22Rv1 (cell line): ENCODE measurements at regions not wholly inside any gene's neighbourhood (a gene's known extent, or its start where the extent isn't known, plus 50 kb on each side); places are given as distances from the start of the nearest gene placed in this dataset.

Source experiments
- H3K27ac ChIP-seq: fragments of 450-650 bp; 2 replicates; pipeline ENCODE4 v1.5.1; 2017
- ZFX ChIP-seq: fragments of 450-650 bp; IDR thresholded peaks from 2 replicates; pipeline ENCODE4 v1.6.1; 2017; ENCODE audit warnings: antibody characterized with exemption, borderline replicate concordance
- TF ChIP-seq, protein P1 (sequence below): fragments of 450-650 bp; IDR thresholded peaks from 2 replicates; pipeline ENCODE4 v1.5.1; 2017; ENCODE audit warnings: mild to moderate bottlenecking

- no peak overlapping the region for H3K27ac ChIP-seq
- TF ChIP-seq, protein P1, sequence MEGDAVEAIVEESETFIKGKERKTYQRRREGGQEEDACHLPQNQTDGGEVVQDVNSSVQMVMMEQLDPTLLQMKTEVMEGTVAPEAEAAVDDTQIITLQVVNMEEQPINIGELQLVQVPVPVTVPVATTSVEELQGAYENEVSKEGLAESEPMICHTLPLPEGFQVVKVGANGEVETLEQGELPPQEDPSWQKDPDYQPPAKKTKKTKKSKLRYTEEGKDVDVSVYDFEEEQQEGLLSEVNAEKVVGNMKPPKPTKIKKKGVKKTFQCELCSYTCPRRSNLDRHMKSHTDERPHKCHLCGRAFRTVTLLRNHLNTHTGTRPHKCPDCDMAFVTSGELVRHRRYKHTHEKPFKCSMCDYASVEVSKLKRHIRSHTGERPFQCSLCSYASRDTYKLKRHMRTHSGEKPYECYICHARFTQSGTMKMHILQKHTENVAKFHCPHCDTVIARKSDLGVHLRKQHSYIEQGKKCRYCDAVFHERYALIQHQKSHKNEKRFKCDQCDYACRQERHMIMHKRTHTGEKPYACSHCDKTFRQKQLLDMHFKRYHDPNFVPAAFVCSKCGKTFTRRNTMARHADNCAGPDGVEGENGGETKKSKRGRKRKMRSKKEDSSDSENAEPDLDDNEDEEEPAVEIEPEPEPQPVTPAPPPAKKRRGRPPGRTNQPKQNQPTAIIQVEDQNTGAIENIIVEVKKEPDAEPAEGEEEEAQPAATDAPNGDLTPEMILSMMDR = no peak
- TF ChIP-seq ZFX = no peak
Observed at GRCh38 chr13:33426131-33426530, 140.6 kb upstream of the STARD13 start.

GRCh38 chr13:33433316-33433715, 147.8 kb upstream of the STARD13 start:
- H3K27ac ChIP-seq = no peak overlapping the region
- no peak for TF ChIP-seq ZFX
- TF ChIP-seq, protein P1 = no peak

DNA sequence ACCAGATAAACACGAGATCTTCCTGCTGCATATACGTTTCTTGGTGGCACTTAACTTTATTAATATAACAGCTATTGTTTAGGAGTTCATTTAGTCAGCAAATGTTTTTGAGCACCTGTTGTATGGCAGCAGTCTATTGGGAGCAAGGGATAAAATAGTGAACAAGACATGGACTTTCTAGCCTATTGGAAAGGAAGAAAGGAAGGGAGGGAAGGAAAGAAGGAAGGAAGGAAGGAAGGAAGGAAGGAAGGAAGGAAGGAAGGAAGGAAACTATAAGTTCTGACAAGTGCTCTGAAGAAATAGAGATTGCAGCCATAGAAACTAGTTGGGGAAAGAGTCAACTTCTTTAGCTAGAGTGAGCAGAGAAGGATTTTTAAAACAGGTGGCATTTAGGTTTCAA, 149.1 kb upstream of the STARD13 start:
- H3K27ac ChIP-seq = no peak overlapping the region
- TF ChIP-seq, protein P1 = no peak
- TF ChIP-seq ZFX = no peak

DNA sequence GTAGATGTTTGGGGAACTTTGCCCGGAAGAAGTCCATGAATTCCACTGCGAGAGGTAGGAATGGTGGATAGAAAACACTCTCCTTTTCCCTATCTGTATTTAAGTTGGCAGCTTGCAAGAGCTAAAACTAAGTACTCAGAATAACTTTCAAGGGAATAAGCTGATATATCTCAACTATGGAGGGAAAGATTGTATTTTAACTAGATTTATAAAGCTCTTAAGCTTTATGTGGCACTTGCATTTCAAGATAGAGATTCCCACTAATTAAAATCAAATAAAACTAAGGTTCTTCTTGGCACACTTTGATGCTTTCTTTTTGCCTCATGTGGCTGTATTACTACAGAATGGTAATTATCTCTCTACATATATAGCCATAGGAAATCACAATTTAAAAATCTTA, 149.7 kb upstream of the STARD13 start:
- TF ChIP-seq ZFX = no peak
- TF ChIP-seq, protein P1 = no peak
- H3K27ac ChIP-seq = no peak overlapping the region

GRCh38 chr13:33438918-33439317, 153.4 kb upstream of the STARD13 start:
- H3K27ac ChIP-seq = no peak overlapping the region
- TF ChIP-seq, protein P1 = no peak
- TF ChIP-seq ZFX = no peak

DNA sequence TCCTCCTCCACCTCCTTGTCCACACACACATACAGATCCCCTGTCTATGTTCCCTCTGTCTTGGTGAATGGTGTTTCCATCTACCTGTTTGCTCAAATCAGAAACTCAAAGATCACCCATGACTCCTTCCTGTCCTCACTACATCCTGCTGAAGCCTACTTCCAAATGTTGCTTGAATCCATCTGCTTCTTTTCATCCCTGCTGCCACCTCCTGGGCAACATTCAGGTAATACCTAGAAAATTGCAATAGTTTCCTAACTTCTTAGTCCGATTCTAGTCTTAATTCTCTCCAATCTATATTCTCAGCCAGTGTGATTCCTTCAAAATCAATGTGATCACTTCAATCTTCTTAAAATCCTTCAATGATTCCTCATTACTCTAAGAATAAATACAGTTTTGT, 155.5 kb upstream of the STARD13 start:
- no peak overlapping the region for H3K27ac ChIP-seq
- TF ChIP-seq, protein P1 = peak; percentile 44
- TF ChIP-seq ZFX = no peak

DNA sequence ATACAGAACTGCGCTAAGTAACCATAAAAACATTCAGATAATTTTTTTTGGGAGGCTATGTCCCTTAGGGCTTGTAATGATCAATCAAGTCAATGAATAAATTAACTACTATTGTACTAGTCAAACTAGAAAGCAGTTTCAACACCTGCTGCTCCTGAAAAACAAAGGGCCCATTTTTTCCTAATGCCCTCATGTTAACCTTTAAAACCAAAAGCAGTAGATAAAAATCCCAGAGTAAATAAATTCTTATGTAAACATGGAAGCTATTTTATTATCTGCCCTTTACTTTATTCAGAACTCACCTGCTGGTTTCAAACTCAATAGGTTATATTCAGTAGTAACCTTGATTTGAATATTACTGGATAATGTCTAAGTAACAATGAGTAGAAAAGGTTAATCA, 159.5 kb upstream of the STARD13 start:
- TF ChIP-seq, protein P1 = no peak
- TF ChIP-seq ZFX = no peak
- H3K27ac ChIP-seq = peak overlapping the region; percentile 66
